ENCODE measurements at regions not wholly inside any gene's neighbourhood (a gene's known extent, or its start where the extent isn't known, plus 50 kb on each side); places are given as distances from the start of the nearest gene placed in this dataset.

DNA sequence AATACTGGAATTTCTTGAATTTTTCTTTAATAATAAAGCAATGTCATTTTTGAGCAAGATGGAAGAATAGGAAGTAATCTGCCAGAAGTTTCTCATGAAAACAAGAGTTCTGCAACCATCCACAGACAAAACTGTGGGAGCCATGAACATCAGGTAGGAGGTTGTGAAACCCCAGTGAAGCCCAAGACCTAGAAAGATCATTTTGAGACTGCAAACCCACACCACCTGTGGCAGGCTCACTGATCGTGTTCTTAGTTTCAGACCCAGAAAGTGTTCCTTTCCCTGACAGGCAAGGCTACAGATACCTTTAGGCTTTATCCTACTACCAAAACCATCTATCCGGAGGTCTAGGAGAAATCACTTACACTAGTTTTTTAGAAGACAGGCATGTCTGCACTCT, 2189.8 kb upstream of the PCDH20 start:
- no peak overlapping the region for H3K27ac ChIP-seq
- TF ChIP-seq, protein P1, sequence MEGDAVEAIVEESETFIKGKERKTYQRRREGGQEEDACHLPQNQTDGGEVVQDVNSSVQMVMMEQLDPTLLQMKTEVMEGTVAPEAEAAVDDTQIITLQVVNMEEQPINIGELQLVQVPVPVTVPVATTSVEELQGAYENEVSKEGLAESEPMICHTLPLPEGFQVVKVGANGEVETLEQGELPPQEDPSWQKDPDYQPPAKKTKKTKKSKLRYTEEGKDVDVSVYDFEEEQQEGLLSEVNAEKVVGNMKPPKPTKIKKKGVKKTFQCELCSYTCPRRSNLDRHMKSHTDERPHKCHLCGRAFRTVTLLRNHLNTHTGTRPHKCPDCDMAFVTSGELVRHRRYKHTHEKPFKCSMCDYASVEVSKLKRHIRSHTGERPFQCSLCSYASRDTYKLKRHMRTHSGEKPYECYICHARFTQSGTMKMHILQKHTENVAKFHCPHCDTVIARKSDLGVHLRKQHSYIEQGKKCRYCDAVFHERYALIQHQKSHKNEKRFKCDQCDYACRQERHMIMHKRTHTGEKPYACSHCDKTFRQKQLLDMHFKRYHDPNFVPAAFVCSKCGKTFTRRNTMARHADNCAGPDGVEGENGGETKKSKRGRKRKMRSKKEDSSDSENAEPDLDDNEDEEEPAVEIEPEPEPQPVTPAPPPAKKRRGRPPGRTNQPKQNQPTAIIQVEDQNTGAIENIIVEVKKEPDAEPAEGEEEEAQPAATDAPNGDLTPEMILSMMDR (conservative IDR thresholded peaks at IDR 0.05): no peak
- no peak for TF ChIP-seq ZFX (IDR thresholded peaks at IDR 0.05)

DNA sequence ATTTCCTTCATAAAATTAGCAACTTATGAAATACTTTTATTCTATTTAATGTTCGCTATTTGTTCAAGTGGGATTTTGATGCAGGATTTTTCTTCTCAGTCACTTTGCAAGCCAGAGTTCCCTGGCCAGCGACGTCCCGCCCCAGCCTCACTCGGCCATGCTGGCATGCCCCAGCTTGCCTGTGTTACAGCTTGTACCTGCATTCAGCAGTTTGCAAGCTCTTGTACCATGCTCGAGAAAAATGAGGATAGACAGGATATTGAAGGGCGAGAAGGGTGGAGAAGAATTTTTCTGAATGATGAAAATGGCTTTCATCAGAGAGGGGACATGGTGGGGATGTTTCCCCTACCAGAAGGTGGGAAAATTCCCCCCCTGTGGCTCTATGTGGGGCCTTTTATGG, 2180.2 kb upstream of the PCDH20 start:
- TF ChIP-seq, protein P1 (conservative IDR thresholded peaks at IDR 0.05): no peak
- no peak for TF ChIP-seq ZFX (IDR thresholded peaks at IDR 0.05)
- H3K27ac ChIP-seq: no peak overlapping the region

DNA sequence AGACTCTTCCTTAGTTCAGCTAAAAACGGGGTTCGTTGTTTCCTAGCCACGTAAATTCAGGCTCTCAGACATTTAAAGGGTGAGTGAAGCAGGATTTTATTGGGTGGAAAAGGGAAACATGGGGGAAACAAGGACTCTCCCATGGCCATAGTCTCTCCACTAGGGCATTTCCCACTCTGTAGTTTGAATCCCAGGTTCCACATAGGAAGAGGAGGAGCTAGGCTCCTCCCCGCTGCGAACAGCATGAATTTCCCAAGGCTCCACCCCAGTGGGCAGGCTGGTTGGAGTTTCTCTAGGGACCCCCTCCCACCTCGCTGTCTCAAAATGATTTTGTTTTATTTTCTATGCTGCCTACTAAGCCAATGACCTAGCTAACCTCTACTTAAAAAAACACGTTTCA, 2170.8 kb upstream of the PCDH20 start:
- TF ChIP-seq ZFX (IDR thresholded peaks at IDR 0.05): no peak
- TF ChIP-seq, protein P1 (conservative IDR thresholded peaks at IDR 0.05): no peak
- H3K27ac ChIP-seq: no peak overlapping the region

DNA sequence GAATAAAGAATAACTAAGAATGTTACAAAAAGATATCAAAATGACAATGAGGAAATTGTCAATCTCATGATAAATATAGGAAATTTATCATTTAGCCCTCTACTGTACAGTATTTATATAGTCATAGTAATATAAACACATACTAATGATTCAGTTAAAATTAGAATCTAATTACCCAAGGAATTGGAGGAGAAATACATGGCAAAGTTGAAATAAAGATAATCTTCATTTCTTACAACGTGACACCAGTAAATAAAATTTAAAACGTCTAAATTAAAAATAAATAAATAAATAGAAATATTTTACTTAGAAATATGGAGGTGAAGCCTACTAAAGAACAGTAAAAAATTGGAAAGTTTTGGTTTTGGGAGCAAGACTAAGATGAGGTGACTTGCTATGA, 2163.1 kb upstream of the PCDH20 start:
- TF ChIP-seq, protein P1 (conservative IDR thresholded peaks at IDR 0.05): no peak
- no peak for TF ChIP-seq ZFX (IDR thresholded peaks at IDR 0.05)

DNA sequence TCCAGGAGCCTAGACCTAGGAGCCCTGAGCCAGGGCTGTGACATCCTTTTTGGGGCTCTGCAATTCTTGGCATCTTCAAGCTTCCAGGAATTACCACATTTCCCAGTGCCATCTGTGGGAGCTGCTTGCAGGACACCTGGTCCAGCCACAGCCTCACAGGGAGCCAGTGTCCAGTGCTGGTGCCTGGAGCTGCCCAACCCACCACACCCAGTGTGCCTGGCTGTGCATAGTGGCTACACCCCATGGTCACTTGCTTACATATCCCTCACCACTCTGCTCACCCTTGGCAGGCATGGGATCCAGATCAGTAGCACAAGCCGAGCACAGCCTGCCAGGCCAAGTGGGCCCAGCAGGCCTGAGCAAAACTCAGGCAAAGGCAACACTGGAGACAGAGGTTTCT, 2151.4 kb upstream of the PCDH20 start:
- H3K27ac ChIP-seq: no peak overlapping the region
- TF ChIP-seq, protein P1 (conservative IDR thresholded peaks at IDR 0.05): no peak
- no peak for TF ChIP-seq ZFX (IDR thresholded peaks at IDR 0.05)

More for the DNA sequence above, 2163.1 kb upstream of the PCDH20 start:
- H3K27ac ChIP-seq: no peak overlapping the region

DNA sequence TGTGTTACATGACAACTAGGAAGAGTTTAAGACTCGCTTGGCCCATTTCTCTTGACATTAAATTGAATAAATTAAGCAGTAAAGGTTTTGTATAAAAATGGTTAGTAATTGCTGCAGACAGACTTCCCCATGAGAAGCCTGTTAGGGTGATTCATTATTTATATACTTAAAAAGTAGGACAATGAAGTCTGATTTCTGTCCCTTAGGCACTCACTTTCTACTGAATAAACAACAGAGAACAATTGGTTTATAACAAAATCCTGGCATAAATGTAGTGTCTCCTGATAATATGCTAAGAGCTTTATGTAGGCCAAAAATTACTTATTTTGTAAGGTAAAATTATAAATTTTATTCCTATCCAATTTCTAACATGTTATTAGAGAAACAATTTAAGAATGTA, 2138.5 kb upstream of the PCDH20 start:
- no peak for TF ChIP-seq ZFX (IDR thresholded peaks at IDR 0.05)
- TF ChIP-seq, protein P1 (conservative IDR thresholded peaks at IDR 0.05): no peak
- H3K27ac ChIP-seq: peak overlapping the region; percentile 75

DNA sequence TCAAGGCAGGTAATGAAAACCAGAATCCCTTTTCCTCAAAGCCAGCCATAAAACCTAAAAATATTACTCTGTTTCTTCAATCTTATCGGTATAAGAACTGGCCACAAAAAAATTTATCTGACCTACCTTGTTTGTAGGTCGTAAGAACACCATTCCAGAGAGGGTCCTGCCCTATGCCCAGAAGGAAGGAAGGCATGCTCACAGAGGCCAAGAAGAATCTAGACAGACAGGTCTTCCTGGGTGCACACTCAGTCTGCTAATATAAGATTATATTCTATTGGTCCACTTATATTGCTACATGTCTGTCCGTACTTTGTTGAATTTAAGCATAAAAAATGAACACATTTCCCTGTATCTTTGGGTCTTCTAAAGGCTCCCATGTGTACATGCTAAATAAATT, 2136.1 kb upstream of the PCDH20 start:
- H3K27ac ChIP-seq: no peak overlapping the region
- TF ChIP-seq, protein P1 (conservative IDR thresholded peaks at IDR 0.05): no peak
- TF ChIP-seq ZFX (IDR thresholded peaks at IDR 0.05): no peak

Data from C4-2B (cell line).